HL-60 (cell line): ENCODE measurements at regions not wholly inside any gene's neighbourhood (a gene's known extent, or its start where the extent isn't known, plus 50 kb on each side); places are given as distances from the start of the nearest gene placed in this dataset.

ENCODE experiments used
- DNase-seq, 2 experiments: peaks; one replicate each; pipeline ENCODE4 v3.0.0-alpha.2; 2010 to 2020; ENCODE audit warnings: low read depth in 1 of 2, low spot score in 1 of 2
- H3K27ac ChIP-seq: fragments of 250-450 bp; sonication (Bioruptor Pico); replicated peaks from 2 replicates; pipeline ENCODE4 v1.5.1; 2020; ENCODE audit warnings: mild to moderate bottlenecking, moderate library complexity
- H3K27me3 ChIP-seq: fragments of 250-450 bp; sonication (Bioruptor Pico); 2 replicates; pipeline ENCODE4 v1.5.1; 2021; ENCODE audit warnings: mild to moderate bottlenecking, moderate library complexity; ENCODE audit not compliant: insufficient read depth, poor library complexity, severe bottlenecking
- H3K4me3 ChIP-seq: replicated peaks from 2 replicates; pipeline ENCODE4 v1.5.1; 2011; ENCODE audit warnings: mild to moderate bottlenecking, control low read depth, low read length; ENCODE audit not compliant: insufficient read depth
- GABPA ChIP-seq: IDR thresholded peaks from 2 replicates; pipeline ENCODE4 v1.6.1; 2012; ENCODE audit warnings: low read depth
- POLR2AphosphoS5 ChIP-seq: IDR thresholded peaks from 2 replicates; pipeline ENCODE4 v1.6.1; 2012; ENCODE audit warnings: low read depth
- SPI1 ChIP-seq: IDR thresholded peaks from 2 replicates; pipeline ENCODE4 v1.6.1; 2012; ENCODE audit warnings: low read depth, mild to moderate bottlenecking, borderline replicate concordance
- TF ChIP-seq, protein P1 (sequence below): IDR thresholded peaks from 2 replicates; pipeline ENCODE4 v1.6.1; 2012; ENCODE audit warnings: low read depth; ENCODE audit not compliant: insufficient replicate concordance
- TF ChIP-seq, protein P2 (sequence below): IDR thresholded peaks from one replicate; pipeline ENCODE4 v1.5.1; 2011; ENCODE audit warnings: low read length, control low read depth, inconsistent platforms; ENCODE audit not compliant: insufficient read depth

DNA sequence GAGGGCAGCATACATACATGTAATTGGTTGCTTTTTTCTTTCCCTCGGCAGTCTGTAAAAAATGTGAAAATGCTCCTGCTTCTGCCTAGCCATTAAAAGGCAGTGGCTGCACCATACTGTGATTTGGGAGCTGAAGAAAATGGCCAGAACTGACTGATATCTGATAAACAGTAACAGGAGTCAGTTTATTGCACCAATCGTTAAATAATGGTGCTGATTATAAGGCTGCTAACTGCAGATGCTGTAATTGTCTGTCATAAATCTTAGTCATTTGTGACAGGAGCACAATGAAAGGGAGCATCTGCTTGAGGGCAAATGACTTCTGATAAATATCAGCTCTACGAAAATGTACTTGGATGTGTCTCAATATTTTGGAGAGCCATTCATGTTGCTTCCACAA, 263.1 kb upstream of the DNAJC19 start:
- no peak overlapping the region for H3K4me3 ChIP-seq
- TF ChIP-seq POLR2AphosphoS5, result no peak
- TF ChIP-seq, protein P1, sequence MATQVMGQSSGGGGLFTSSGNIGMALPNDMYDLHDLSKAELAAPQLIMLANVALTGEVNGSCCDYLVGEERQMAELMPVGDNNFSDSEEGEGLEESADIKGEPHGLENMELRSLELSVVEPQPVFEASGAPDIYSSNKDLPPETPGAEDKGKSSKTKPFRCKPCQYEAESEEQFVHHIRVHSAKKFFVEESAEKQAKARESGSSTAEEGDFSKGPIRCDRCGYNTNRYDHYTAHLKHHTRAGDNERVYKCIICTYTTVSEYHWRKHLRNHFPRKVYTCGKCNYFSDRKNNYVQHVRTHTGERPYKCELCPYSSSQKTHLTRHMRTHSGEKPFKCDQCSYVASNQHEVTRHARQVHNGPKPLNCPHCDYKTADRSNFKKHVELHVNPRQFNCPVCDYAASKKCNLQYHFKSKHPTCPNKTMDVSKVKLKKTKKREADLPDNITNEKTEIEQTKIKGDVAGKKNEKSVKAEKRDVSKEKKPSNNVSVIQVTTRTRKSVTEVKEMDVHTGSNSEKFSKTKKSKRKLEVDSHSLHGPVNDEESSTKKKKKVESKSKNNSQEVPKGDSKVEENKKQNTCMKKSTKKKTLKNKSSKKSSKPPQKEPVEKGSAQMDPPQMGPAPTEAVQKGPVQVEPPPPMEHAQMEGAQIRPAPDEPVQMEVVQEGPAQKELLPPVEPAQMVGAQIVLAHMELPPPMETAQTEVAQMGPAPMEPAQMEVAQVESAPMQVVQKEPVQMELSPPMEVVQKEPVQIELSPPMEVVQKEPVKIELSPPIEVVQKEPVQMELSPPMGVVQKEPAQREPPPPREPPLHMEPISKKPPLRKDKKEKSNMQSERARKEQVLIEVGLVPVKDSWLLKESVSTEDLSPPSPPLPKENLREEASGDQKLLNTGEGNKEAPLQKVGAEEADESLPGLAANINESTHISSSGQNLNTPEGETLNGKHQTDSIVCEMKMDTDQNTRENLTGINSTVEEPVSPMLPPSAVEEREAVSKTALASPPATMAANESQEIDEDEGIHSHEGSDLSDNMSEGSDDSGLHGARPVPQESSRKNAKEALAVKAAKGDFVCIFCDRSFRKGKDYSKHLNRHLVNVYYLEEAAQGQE, result no peak
- no peak overlapping the region for H3K27ac ChIP-seq
- no peak for DNase-seq
- no peaks in the 10 kb centered on the region for H3K27me3 ChIP-seq

DNA sequence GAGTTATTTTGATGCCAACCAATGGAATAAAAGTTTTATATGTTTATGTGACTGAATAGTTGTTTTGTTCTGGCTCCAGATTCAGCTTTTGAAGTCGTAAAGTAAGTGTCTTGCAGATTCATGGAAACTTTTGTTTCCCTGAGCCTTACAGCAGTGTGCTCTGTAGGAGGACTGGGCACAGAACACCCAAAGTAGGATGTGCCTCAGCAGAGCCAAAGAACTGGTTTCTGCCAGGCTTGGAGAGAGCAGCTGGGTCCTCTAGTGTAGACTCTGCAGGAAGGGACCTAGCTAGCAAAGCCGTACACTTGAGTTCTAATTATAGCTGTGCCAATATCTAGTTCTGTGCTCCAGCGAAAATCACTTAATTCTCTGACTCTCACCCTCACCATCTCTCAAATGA, 261.2 kb upstream of the DNAJC19 start:
- Histone ChIP-seq H3K4me3 (no peak overlapping the region), H3K27me3 (no peaks in the 10 kb centered on the region), H3K27ac (no peak overlapping the region)
- TF ChIP-seq POLR2AphosphoS5, result no peak
- TF ChIP-seq, protein P2, sequence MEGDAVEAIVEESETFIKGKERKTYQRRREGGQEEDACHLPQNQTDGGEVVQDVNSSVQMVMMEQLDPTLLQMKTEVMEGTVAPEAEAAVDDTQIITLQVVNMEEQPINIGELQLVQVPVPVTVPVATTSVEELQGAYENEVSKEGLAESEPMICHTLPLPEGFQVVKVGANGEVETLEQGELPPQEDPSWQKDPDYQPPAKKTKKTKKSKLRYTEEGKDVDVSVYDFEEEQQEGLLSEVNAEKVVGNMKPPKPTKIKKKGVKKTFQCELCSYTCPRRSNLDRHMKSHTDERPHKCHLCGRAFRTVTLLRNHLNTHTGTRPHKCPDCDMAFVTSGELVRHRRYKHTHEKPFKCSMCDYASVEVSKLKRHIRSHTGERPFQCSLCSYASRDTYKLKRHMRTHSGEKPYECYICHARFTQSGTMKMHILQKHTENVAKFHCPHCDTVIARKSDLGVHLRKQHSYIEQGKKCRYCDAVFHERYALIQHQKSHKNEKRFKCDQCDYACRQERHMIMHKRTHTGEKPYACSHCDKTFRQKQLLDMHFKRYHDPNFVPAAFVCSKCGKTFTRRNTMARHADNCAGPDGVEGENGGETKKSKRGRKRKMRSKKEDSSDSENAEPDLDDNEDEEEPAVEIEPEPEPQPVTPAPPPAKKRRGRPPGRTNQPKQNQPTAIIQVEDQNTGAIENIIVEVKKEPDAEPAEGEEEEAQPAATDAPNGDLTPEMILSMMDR, result no peak
- no peak for TF ChIP-seq SPI1
- TF ChIP-seq, protein P1, result no peak
- no peak for TF ChIP-seq GABPA
- DNase-seq, result no peak

DNA sequence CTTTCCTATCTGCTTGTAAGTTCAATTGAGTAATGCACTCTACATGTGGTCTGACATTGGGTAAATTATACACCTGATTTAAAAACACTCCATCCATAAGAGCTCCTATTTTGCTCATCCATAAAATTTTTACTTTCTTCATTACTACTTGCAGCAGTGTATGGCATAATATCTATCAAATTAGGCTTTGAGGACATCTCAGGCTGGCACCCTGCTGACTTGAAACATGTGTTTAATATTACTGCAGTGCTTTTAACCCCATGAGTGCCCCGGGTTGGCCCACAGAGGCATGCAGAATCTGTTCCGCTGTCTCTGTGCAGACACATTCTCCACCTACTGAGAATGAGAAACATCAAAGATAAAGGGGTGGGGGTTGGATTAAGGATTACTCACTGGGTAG, 249.9 kb upstream of the DNAJC19 start:
- H3K4me3 ChIP-seq, result no peak overlapping the region
- DNase-seq, result no peak
- no peak overlapping the region for H3K27ac ChIP-seq
- TF ChIP-seq, protein P2, result no peak
- TF ChIP-seq SPI1, result no peak
- TF ChIP-seq POLR2AphosphoS5, result no peak
- TF ChIP-seq, protein P1, result no peak
- no peak for TF ChIP-seq GABPA
- H3K27me3 ChIP-seq, result no peaks in the 10 kb centered on the region

DNA sequence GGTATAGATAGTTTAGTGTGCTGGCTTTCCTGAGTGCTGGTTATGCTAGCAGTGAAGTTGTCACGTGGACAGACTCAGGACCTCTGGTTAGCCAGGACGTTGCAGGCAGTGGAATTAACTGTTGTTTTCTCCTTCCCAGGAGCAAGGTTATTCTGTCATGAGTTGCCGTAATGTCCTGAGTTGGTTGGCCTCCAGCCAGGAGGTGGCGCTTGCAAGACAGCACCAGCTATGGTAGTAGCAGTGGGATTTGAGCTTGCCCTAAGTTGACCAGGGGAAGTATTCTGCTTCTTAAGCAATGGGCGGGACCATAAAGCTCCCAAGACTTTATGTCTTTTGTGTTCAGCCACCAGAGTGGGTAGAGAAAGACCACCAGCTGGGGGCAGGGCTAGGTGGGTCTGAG, 240.7 kb upstream of the DNAJC19 start:
- Histone ChIP-seq H3K27me3 (no peaks in the 10 kb centered on the region), H3K4me3 (no peak overlapping the region), H3K27ac (no peak overlapping the region)
- no peak for DNase-seq
- TF ChIP-seq, protein P2, result no peak
